ENCODE measurements at regions not wholly inside any gene's neighbourhood (a gene's known extent, or its start where the extent isn't known, plus 50 kb on each side); places are given as distances from the start of the nearest gene placed in this dataset.
"Not testable (repeated sequence)": the region's sequence is repeated elsewhere in the genome, so short reads cannot be mapped to it uniquely, and the experiment has no call there.

GRCh38 chr12:105483691-105484090 lies 153.2 kb downstream of the C12orf75 start:
- ATAC-seq (no peak), DNase-seq (no peak)
- H3K9me3 Mint-ChIP-seq: no peaks in the 10 kb centered on the region
- H3K27ac Mint-ChIP-seq: no peak overlapping the region
- no peaks in the 10 kb centered on the region for H3K36me3 Mint-ChIP-seq (ENCODE audit: low read depth)
- H3K4me3 Mint-ChIP-seq: no peak overlapping the region
- H3K4me1 Mint-ChIP-seq: no peaks in the 10 kb centered on the region
- no peaks in the 10 kb centered on the region for H3K27me3 Mint-ChIP-seq

GRCh38 chr12:105485321-105485910 lies 154.9 kb downstream of the C12orf75 start:
- Mint-ChIP-seq H3K27me3 (no peaks in the 10 kb centered on the region), H3K36me3 (ENCODE audit: low read depth) (no peaks in the 10 kb centered on the region), H3K9me3 (no peaks in the 10 kb centered on the region), H3K4me3 (no peak overlapping the region), H3K4me1 (no peaks in the 10 kb centered on the region), H3K27ac (no peak overlapping the region)
- no peak for DNase-seq
- no peak for ATAC-seq

GRCh38 chr12:105485921-105486320 lies 155.4 kb downstream of the C12orf75 start:
- ATAC-seq (no peak), DNase-seq (no peak)
- H3K9me3 Mint-ChIP-seq: no peaks in the 10 kb centered on the region
- H3K27ac Mint-ChIP-seq: no peak overlapping the region
- H3K36me3 Mint-ChIP-seq (ENCODE audit: low read depth): no peaks in the 10 kb centered on the region
- no peaks in the 10 kb centered on the region for H3K27me3 Mint-ChIP-seq
- no peaks in the 10 kb centered on the region for H3K4me1 Mint-ChIP-seq
- H3K4me3 Mint-ChIP-seq: no peak overlapping the region

- H3K27ac Mint-ChIP-seq: no peak overlapping the region
- H3K27me3 Mint-ChIP-seq: peaks cover 2% of the 10 kb centered on the region
- ATAC-seq (no peak), DNase-seq (no peak)
- no peaks in the 10 kb centered on the region for H3K36me3 Mint-ChIP-seq (ENCODE audit: low read depth)
- H3K9me3 Mint-ChIP-seq: no peaks in the 10 kb centered on the region
- H3K4me3 Mint-ChIP-seq: no peak overlapping the region
- no peaks in the 10 kb centered on the region for H3K4me1 Mint-ChIP-seq
These were observed 157.5 kb downstream of the C12orf75 start for GRCh38 chr12:105487963-105488362.

GRCh38 chr12:105492591-105493545 lies 162.4 kb downstream of the C12orf75 start:
- DNase-seq: no peak
- Mint-ChIP-seq H3K4me3 (no peak overlapping the region), H3K9me3 (peaks cover 6% of the 10 kb centered on the region), H3K36me3 (ENCODE audit: low read depth) (no peaks in the 10 kb centered on the region), H3K27me3 (peaks cover 2% of the 10 kb centered on the region), H3K27ac (no peak overlapping the region), H3K4me1 (no peaks in the 10 kb centered on the region)
- ATAC-seq: no peak

- H3K4me3 Mint-ChIP-seq: no peak overlapping the region
- H3K36me3 Mint-ChIP-seq (ENCODE audit: low read depth): no peaks in the 10 kb centered on the region
- no peaks in the 10 kb centered on the region for H3K4me1 Mint-ChIP-seq
- DNase-seq (no peak), ATAC-seq (no peak)
- no peak overlapping the region for H3K27ac Mint-ChIP-seq
- peaks cover 10% of the 10 kb centered on the region for H3K9me3 Mint-ChIP-seq
- peaks cover 11% of the 10 kb centered on the region for H3K27me3 Mint-ChIP-seq
These were observed 168.7 kb downstream of the C12orf75 start for GRCh38 chr12:105499205-105499604.

- ATAC-seq; H3K36me3 Mint-ChIP-seq (ENCODE audit: low read depth); H3K27ac Mint-ChIP-seq; DNase-seq; H3K4me1 Mint-ChIP-seq; H3K9me3 Mint-ChIP-seq; H3K4me3 Mint-ChIP-seq: not testable (repeated sequence)
- H3K27me3 Mint-ChIP-seq: peaks cover 11% of the 10 kb centered on the region
These were observed 170.2 kb downstream of the C12orf75 start for GRCh38 chr12:105500676-105501075.

- no peaks in the 10 kb centered on the region for H3K36me3 Mint-ChIP-seq (ENCODE audit: low read depth)
- peaks cover 11% of the 10 kb centered on the region for H3K27me3 Mint-ChIP-seq
- peaks cover 4% of the 10 kb centered on the region for H3K9me3 Mint-ChIP-seq
- H3K4me3 Mint-ChIP-seq: no peak overlapping the region
- no peak for ATAC-seq
- DNase-seq: no peak
- no peak overlapping the region for H3K27ac Mint-ChIP-seq
- no peaks in the 10 kb centered on the region for H3K4me1 Mint-ChIP-seq
These were observed 172.0 kb downstream of the C12orf75 start for GRCh38 chr12:105502426-105502930.

GRCh38 chr12:105503619-105504018 lies 173.1 kb downstream of the C12orf75 start:
- Mint-ChIP-seq H3K27me3 (peaks cover 11% of the 10 kb centered on the region), H3K27ac (no peak overlapping the region), H3K9me3 (no peaks in the 10 kb centered on the region), H3K4me3 (no peak overlapping the region), H3K36me3 (ENCODE audit: low read depth) (no peaks in the 10 kb centered on the region), H3K4me1 (no peaks in the 10 kb centered on the region)
- ATAC-seq (no peak), DNase-seq (no peak)

- DNase-seq (no peak), ATAC-seq (no peak)
- Mint-ChIP-seq H3K27me3 (peaks cover 11% of the 10 kb centered on the region), H3K4me3 (no peak overlapping the region), H3K9me3 (no peaks in the 10 kb centered on the region), H3K27ac (no peak overlapping the region), H3K4me1 (no peaks in the 10 kb centered on the region), H3K36me3 (ENCODE audit: low read depth) (no peaks in the 10 kb centered on the region)
These were observed 173.8 kb downstream of the C12orf75 start for GRCh38 chr12:105504286-105504685.

GRCh38 chr12:105506678-105507310 lies 176.3 kb downstream of the C12orf75 start:
- H3K27ac Mint-ChIP-seq: no peak overlapping the region
- no peak overlapping the region for H3K4me3 Mint-ChIP-seq
- no peak for ATAC-seq
- no peaks in the 10 kb centered on the region for H3K4me1 Mint-ChIP-seq
- H3K36me3 Mint-ChIP-seq (ENCODE audit: low read depth): no peaks in the 10 kb centered on the region
- no peaks in the 10 kb centered on the region for H3K9me3 Mint-ChIP-seq
- peaks cover 7% of the 10 kb centered on the region for H3K27me3 Mint-ChIP-seq
- DNase-seq: no peak

- H3K36me3 Mint-ChIP-seq (ENCODE audit: low read depth): no peaks in the 10 kb centered on the region
- ATAC-seq: no peak
- no peaks in the 10 kb centered on the region for H3K9me3 Mint-ChIP-seq
- peaks cover 3% of the 10 kb centered on the region for H3K27me3 Mint-ChIP-seq
- DNase-seq: no peak
- no peaks in the 10 kb centered on the region for H3K4me1 Mint-ChIP-seq
- no peak overlapping the region for H3K27ac Mint-ChIP-seq
- no peak overlapping the region for H3K4me3 Mint-ChIP-seq
These were observed 177.0 kb downstream of the C12orf75 start for GRCh38 chr12:105507311-105508038.

- ATAC-seq: no peak
- peaks cover 3% of the 10 kb centered on the region for H3K27me3 Mint-ChIP-seq
- no peaks in the 10 kb centered on the region for H3K9me3 Mint-ChIP-seq
- no peak overlapping the region for H3K4me3 Mint-ChIP-seq
- DNase-seq: no peak
- no peaks in the 10 kb centered on the region for H3K36me3 Mint-ChIP-seq (ENCODE audit: low read depth)
- no peak overlapping the region for H3K27ac Mint-ChIP-seq
- H3K4me1 Mint-ChIP-seq: no peaks in the 10 kb centered on the region
These were observed 177.6 kb downstream of the C12orf75 start for GRCh38 chr12:105508096-105508495.

GRCh38 chr12:105510526-105510925 lies 180.0 kb downstream of the C12orf75 start:
- no peak for ATAC-seq
- no peaks in the 10 kb centered on the region for H3K9me3 Mint-ChIP-seq

More at GRCh38 chr12:105510526-105510925, 180.0 kb downstream of the C12orf75 start:
- DNase-seq: no peak
- no peaks in the 10 kb centered on the region for H3K4me1 Mint-ChIP-seq
- no peak overlapping the region for H3K27ac Mint-ChIP-seq
- H3K4me3 Mint-ChIP-seq: no peak overlapping the region
- no peaks in the 10 kb centered on the region for H3K36me3 Mint-ChIP-seq (ENCODE audit: low read depth)
- no peaks in the 10 kb centered on the region for H3K27me3 Mint-ChIP-seq
